ENCODE measurements at regions not wholly inside any gene's neighbourhood (a gene's known extent, or its start where the extent isn't known, plus 50 kb on each side); places are given as distances from the start of the nearest gene placed in this dataset.

- DNase-seq: no peak
Observed at GRCh38 chr13:76406243-76406642, 480.0 kb downstream of the KCTD12 start.

- no peak for DNase-seq
Observed at GRCh38 chr13:76398425-76398824, 487.8 kb downstream of the KCTD12 start.

GRCh38 chr13:76397413-76397812, 488.8 kb downstream of the KCTD12 start:
- DNase-seq: no peak

- no peak for DNase-seq
Observed at GRCh38 chr13:76389321-76389720, 496.9 kb downstream of the KCTD12 start.

GRCh38 chr13:76387566-76387965, 498.6 kb downstream of the KCTD12 start:
- DNase-seq: no peak

GRCh38 chr13:76386321-76386720, 499.9 kb downstream of the KCTD12 start:
- DNase-seq: no peak

GRCh38 chr13:76385586-76385985, 500.6 kb downstream of the KCTD12 start:
- DNase-seq: no peak

GRCh38 chr13:76383676-76384461, 502.3 kb downstream of the KCTD12 start:
- DNase-seq: no peak

- DNase-seq: no peak
Observed at GRCh38 chr13:76380446-76381065, 505.6 kb downstream of the KCTD12 start.

- DNase-seq: no peak
Observed at GRCh38 chr13:76379341-76380105, 506.7 kb downstream of the KCTD12 start.

- no peak for DNase-seq
Observed at GRCh38 chr13:76378767-76379166, 507.4 kb downstream of the KCTD12 start.

GRCh38 chr13:76363682-76364289, 522.4 kb downstream of the KCTD12 start:
- no peak for DNase-seq

GRCh38 chr13:76361868-76362267, 524.3 kb downstream of the KCTD12 start:
- DNase-seq: no peak

- no peak for DNase-seq
Observed at GRCh38 chr13:76351541-76352229, 534.5 kb downstream of the KCTD12 start.

- DNase-seq: no peak
Observed at GRCh38 chr13:76350399-76350798, 535.8 kb downstream of the KCTD12 start.

GRCh38 chr13:76349700-76350099, 536.5 kb downstream of the KCTD12 start:
- DNase-seq: no peak

GRCh38 chr13:76339649-76340048, 546.6 kb downstream of the KCTD12 start:
- no peak for DNase-seq

GRCh38 chr13:76338003-76338402, 548.2 kb downstream of the KCTD12 start:
- no peak for DNase-seq

GRCh38 chr13:76336889-76337844, 549.0 kb downstream of the KCTD12 start:
- no peak for DNase-seq

- DNase-seq: no peak
Observed at GRCh38 chr13:76335463-76335862, 550.7 kb downstream of the KCTD12 start.

GRCh38 chr13:76331943-76332712, 554.1 kb downstream of the KCTD12 start:
- DNase-seq: no peak

Data from cerebellar nuclear complex (tissue), 1 donor.